H1 (cell line): ENCODE measurements at regions not wholly inside any gene's neighbourhood (a gene's known extent, or its start where the extent isn't known, plus 50 kb on each side); places are given as distances from the start of the nearest gene placed in this dataset.

ENCODE experiments used
- EZH2 ChIP-seq: fragments of 200-600 bp; sonication (generic); IDR thresholded peaks from 2 replicates; pipeline ENCODE4 v1.7.1; 2012; ENCODE audit warnings: low read depth, mild to moderate bottlenecking, moderate library complexity, low read length, inconsistent platforms; ENCODE audit not compliant: severe bottlenecking
- KDM1A ChIP-seq: fragments of 200-600, 300-600 bp; sonication (generic); IDR thresholded peaks from 2 replicates; pipeline ENCODE4 v1.7.1; 2016; ENCODE audit warnings: mild to moderate bottlenecking, low read length, borderline replicate concordance
- POLR2A ChIP-seq, 2 experiments: IDR thresholded peaks; 1 replicate in 1 of 2; 2 replicates in 1 of 2; pipeline ENCODE4 v1.6.1; 2011; ENCODE audit warnings: low read depth in 2 of 2, low read length in 2 of 2, mild to moderate bottlenecking in 2 of 2; ENCODE audit errors: control extremely low read depth in 1 of 2
- POLR2AphosphoS5 ChIP-seq: IDR thresholded peaks from 2 replicates; pipeline ENCODE4 v1.6.1; 2011; ENCODE audit warnings: low read depth, low read length
- RFX5 ChIP-seq: IDR thresholded peaks from 2 replicates; pipeline ENCODE4 v1.6.1; 2011; ENCODE audit warnings: low read depth, low read length, improper control_type of control experiment, borderline replicate concordance
- RXRA ChIP-seq: IDR thresholded peaks from 2 replicates; pipeline ENCODE4 v1.6.1; 2011; ENCODE audit warnings: low read depth, mild to moderate bottlenecking, low read length, moderate library complexity; ENCODE audit not compliant: insufficient read depth
- SP2 ChIP-seq: IDR thresholded peaks from 2 replicates; pipeline ENCODE4 v1.6.1; 2012; ENCODE audit warnings: mild to moderate bottlenecking, low read length, inconsistent platforms
- TAF1 ChIP-seq: IDR thresholded peaks from 2 replicates; pipeline ENCODE4 v1.6.1; 2011; ENCODE audit warnings: mild to moderate bottlenecking, low read depth, low read length
- TEAD4 ChIP-seq: IDR thresholded peaks from 2 replicates; pipeline ENCODE4 v1.6.1; 2012; ENCODE audit warnings: low read depth, low read length, inconsistent platforms, mixed read lengths
- ZNF274 ChIP-seq: IDR thresholded peaks from 2 replicates; pipeline ENCODE4 v1.7.0; 2012; ENCODE audit warnings: low read length, borderline replicate concordance; ENCODE audit errors: extremely low read depth
- TF ChIP-seq, protein P1 (sequence below), 3 experiments: IDR thresholded peaks; 1 replicate in 2 of 3; 2 replicates in 1 of 3; pipeline versions ENCODE4 v1.5.1 to v1.6.1; 2011; ENCODE audit warnings: low read length in 3 of 3, mild to moderate bottlenecking in 3 of 3, inconsistent platforms in 2 of 3, low read depth in 1 of 3, moderate library complexity in 1 of 3; ENCODE audit not compliant: insufficient read depth in 1 of 3; ENCODE audit errors: control extremely low read depth in 1 of 3
- TF ChIP-seq, protein P2 (sequence below): IDR thresholded peaks from 2 replicates; pipeline ENCODE4 v1.6.1; 2012; ENCODE audit warnings: low read length, inconsistent platforms

DNA sequence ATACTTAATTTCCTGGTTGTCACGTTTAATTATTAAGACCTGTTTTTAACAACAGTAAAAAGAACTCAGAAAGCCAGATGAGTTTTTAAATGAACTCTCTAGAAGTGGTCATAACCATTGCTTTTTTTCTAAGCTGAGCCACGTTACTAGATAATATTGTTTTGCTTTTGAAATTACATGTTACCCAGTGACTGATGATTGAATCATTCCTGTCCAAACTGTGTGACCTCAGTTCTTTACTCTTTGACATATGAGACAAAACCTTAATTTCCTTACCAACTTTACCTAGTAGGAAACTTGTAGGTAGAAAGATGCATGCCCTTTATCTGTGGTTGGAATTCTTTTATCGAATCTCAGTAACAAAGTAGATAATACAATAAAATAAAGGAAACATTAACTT, 411.7 kb downstream of the SH3GL2 start:
- TF ChIP-seq, protein P1, sequence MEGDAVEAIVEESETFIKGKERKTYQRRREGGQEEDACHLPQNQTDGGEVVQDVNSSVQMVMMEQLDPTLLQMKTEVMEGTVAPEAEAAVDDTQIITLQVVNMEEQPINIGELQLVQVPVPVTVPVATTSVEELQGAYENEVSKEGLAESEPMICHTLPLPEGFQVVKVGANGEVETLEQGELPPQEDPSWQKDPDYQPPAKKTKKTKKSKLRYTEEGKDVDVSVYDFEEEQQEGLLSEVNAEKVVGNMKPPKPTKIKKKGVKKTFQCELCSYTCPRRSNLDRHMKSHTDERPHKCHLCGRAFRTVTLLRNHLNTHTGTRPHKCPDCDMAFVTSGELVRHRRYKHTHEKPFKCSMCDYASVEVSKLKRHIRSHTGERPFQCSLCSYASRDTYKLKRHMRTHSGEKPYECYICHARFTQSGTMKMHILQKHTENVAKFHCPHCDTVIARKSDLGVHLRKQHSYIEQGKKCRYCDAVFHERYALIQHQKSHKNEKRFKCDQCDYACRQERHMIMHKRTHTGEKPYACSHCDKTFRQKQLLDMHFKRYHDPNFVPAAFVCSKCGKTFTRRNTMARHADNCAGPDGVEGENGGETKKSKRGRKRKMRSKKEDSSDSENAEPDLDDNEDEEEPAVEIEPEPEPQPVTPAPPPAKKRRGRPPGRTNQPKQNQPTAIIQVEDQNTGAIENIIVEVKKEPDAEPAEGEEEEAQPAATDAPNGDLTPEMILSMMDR (IDR thresholded peaks at IDR 0.05; ENCODE audit: control extremely low read depth in 1 of 3, insufficient read depth in 1 of 3, low read depth in 1 of 3, low read length in 3 of 3) = no peak
- no peak for TF ChIP-seq KDM1A
- TF ChIP-seq SP2 = no peak
- TF ChIP-seq POLR2A (IDR thresholded peaks at IDR 0.05; ENCODE audit: control extremely low read depth in 1 of 2, low read depth in 2 of 2, low read length in 2 of 2) = no peak
- no peak for TF ChIP-seq TEAD4
- TF ChIP-seq EZH2 = no peak
- no peak for TF ChIP-seq POLR2AphosphoS5
- TF ChIP-seq RXRA = no peak
- no peak for TF ChIP-seq ZNF274
- no peak for TF ChIP-seq RFX5
- no peak for TF ChIP-seq TAF1
- TF ChIP-seq, protein P2, sequence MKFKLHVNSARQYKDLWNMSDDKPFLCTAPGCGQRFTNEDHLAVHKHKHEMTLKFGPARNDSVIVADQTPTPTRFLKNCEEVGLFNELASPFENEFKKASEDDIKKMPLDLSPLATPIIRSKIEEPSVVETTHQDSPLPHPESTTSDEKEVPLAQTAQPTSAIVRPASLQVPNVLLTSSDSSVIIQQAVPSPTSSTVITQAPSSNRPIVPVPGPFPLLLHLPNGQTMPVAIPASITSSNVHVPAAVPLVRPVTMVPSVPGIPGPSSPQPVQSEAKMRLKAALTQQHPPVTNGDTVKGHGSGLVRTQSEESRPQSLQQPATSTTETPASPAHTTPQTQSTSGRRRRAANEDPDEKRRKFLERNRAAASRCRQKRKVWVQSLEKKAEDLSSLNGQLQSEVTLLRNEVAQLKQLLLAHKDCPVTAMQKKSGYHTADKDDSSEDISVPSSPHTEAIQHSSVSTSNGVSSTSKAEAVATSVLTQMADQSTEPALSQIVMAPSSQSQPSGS = no peak
